WTC11 (cell line): ENCODE measurements at regions not wholly inside any gene's neighbourhood (a gene's known extent, or its start where the extent isn't known, plus 50 kb on each side); places are given as distances from the start of the nearest gene placed in this dataset.

ENCODE experiments used
- ATAC-seq: fragments of 200-7000 bp; cut with Tn5 transposase; 2 replicates; pipeline ENCODE4 v1.10.0; 2021; ENCODE audit warnings: mild to moderate bottlenecking, moderate library complexity
- CTCF ChIA-PET: fragments of 300-600 bp; sonication (Branson Sonifier 250); formaldehyde crosslinking; loops from one replicate; lab custom pipeline; 2021; ENCODE audit warnings: antibody characterized with exemption; lab: Charles Lee
- POLR2A ChIA-PET: fragments of 350-600 bp; sonication (Branson Sonifier 250); formaldehyde crosslinking; loops from one replicate; lab custom pipeline; 2021; ENCODE audit warnings: antibody characterized with exemption; lab: Charles Lee
- DNase-seq: peaks from one replicate; pipeline ENCODE4 v3.0.0; 2021; ENCODE audit warnings: low spot score
- H3K27ac Mint-ChIP-seq: 2 replicates; pipeline ENCODE4 v1.8.0; 2021; ENCODE audit warnings: mixed read lengths
- H3K27me3 Mint-ChIP-seq: 2 replicates; pipeline ENCODE4 v1.8.0; 2021; ENCODE audit warnings: low read depth, mild to moderate bottlenecking, moderate library complexity, mixed read lengths
- H3K36me3 Mint-ChIP-seq: 2 replicates; pipeline ENCODE4 v1.8.0; 2021; ENCODE audit warnings: mixed read lengths
- H3K4me1 Mint-ChIP-seq: 2 replicates; pipeline ENCODE4 v1.8.0; 2022; ENCODE audit warnings: mixed read lengths
- H3K4me3 Mint-ChIP-seq: 2 replicates; pipeline ENCODE4 v1.8.0; 2021; ENCODE audit warnings: mild to moderate bottlenecking, moderate library complexity, mixed read lengths
- H3K9me3 Mint-ChIP-seq: 2 replicates; pipeline ENCODE4 v1.8.0; 2021; ENCODE audit warnings: mixed read lengths
- CREB1 ChIP-seq: sonication (generic); formaldehyde crosslinking; IDR thresholded peaks from 2 replicates; pipeline ENCODE4 v1.8.0; 2023; ENCODE audit warnings: mild to moderate bottlenecking, missing genetic modification reagents
- ELF4 ChIP-seq: sonication (generic); formaldehyde crosslinking; IDR thresholded peaks from 2 replicates; pipeline ENCODE4 v1.8.1; 2022; ENCODE audit warnings: low read depth, mild to moderate bottlenecking, moderate library complexity, missing genetic modification reagents
- ETV6 ChIP-seq: sonication (generic); formaldehyde crosslinking; IDR thresholded peaks from 2 replicates; pipeline ENCODE4 v1.8.1; 2022; ENCODE audit warnings: mild to moderate bottlenecking, missing genetic modification reagents
- FOXJ3 ChIP-seq: sonication (generic); formaldehyde crosslinking; IDR thresholded peaks from 2 replicates; pipeline ENCODE4 v1.9.0; 2021; ENCODE audit warnings: missing genetic modification reagents, mild to moderate bottlenecking, borderline replicate concordance
- GABPB1 ChIP-seq: sonication (generic); formaldehyde crosslinking; IDR thresholded peaks from 2 replicates; pipeline ENCODE4 v1.8.1; 2023; ENCODE audit warnings: mild to moderate bottlenecking, missing genetic modification reagents
- JUN ChIP-seq: sonication (generic); formaldehyde crosslinking; IDR thresholded peaks from 2 replicates; pipeline ENCODE4 v1.8.0; 2023; ENCODE audit warnings: mild to moderate bottlenecking, missing genetic modification reagents
- NFATC4 ChIP-seq: fragments of 250-450 bp; sonication (Bioruptor Pico); IDR thresholded peaks from 2 replicates; pipeline ENCODE4 v1.9.0; 2021; ENCODE audit warnings: mild to moderate bottlenecking
- NFYB ChIP-seq: sonication (generic); formaldehyde crosslinking; conservative IDR thresholded peaks from 2 replicates; pipeline ENCODE4 v1.8.0; 2022; ENCODE audit warnings: low read depth, missing genetic modification reagents
- NR1H2 ChIP-seq: sonication (generic); formaldehyde crosslinking; IDR thresholded peaks from 2 replicates; pipeline ENCODE4 v1.9.0; 2021; ENCODE audit warnings: mild to moderate bottlenecking, moderate library complexity, missing genetic modification reagents
- SP1 ChIP-seq: sonication (generic); formaldehyde crosslinking; conservative IDR thresholded peaks from 2 replicates; pipeline ENCODE4 v1.8.1; 2022; ENCODE audit warnings: missing genetic modification reagents
- TCF7 ChIP-seq: sonication (generic); formaldehyde crosslinking; IDR thresholded peaks from 2 replicates; pipeline ENCODE4 v1.8.0; 2022; ENCODE audit warnings: mild to moderate bottlenecking, low read depth, missing genetic modification reagents, moderate library complexity
- TEAD1 ChIP-seq: sonication (generic); formaldehyde crosslinking; IDR thresholded peaks from 2 replicates; pipeline ENCODE4 v1.8.0; 2022; ENCODE audit warnings: mild to moderate bottlenecking, missing genetic modification reagents
- TEAD4 ChIP-seq: sonication (generic); formaldehyde crosslinking; IDR thresholded peaks from 2 replicates; pipeline ENCODE4 v1.8.0; 2022; ENCODE audit warnings: mild to moderate bottlenecking, missing genetic modification reagents
- ZNF121 ChIP-seq: sonication (generic); formaldehyde crosslinking; IDR thresholded peaks from 2 replicates; pipeline ENCODE4 v1.8.0; 2023; ENCODE audit warnings: missing genetic modification reagents
- ZNF232 ChIP-seq: sonication (generic); formaldehyde crosslinking; IDR thresholded peaks from 2 replicates; pipeline ENCODE4 v1.8.0; 2022; ENCODE audit warnings: mild to moderate bottlenecking, missing genetic modification reagents
- ZNF671 ChIP-seq: fragments of 250-450 bp; sonication (Bioruptor Pico); IDR thresholded peaks from 2 replicates; pipeline ENCODE4 v1.8.0; 2021; ENCODE audit warnings: mild to moderate bottlenecking
- TF ChIP-seq, protein P1 (sequence below): sonication (generic); formaldehyde crosslinking; conservative IDR thresholded peaks from 2 replicates; pipeline ENCODE4 v1.8.1; 2023; ENCODE audit warnings: mild to moderate bottlenecking, low read depth, missing genetic modification reagents, moderate library complexity
- TF ChIP-seq, protein P2 (sequence below): sonication (generic); formaldehyde crosslinking; conservative IDR thresholded peaks from 2 replicates; pipeline ENCODE4 v1.8.1; 2022; ENCODE audit warnings: mild to moderate bottlenecking, missing genetic modification reagents
- TF ChIP-seq, protein P3 (sequence below): fragments of 250-450 bp; sonication (Bioruptor Pico); IDR thresholded peaks from 2 replicates; pipeline ENCODE4 v1.9.0; 2021; ENCODE audit warnings: mild to moderate bottlenecking, borderline replicate concordance
- TF ChIP-seq, protein P4 (sequence below): sonication (generic); formaldehyde crosslinking; IDR thresholded peaks from 2 replicates; pipeline ENCODE4 v1.8.1; 2022; ENCODE audit warnings: mild to moderate bottlenecking, missing genetic modification reagents, moderate library complexity, borderline replicate concordance
- TF ChIP-seq, protein P5 (sequence below): sonication (generic); formaldehyde crosslinking; IDR thresholded peaks from 2 replicates; pipeline ENCODE4 v1.8.1; 2022; ENCODE audit warnings: missing genetic modification reagents, borderline replicate concordance
- TF ChIP-seq, protein P6 (sequence below): sonication (generic); formaldehyde crosslinking; IDR thresholded peaks from 2 replicates; pipeline ENCODE4 v1.8.1; 2022; ENCODE audit warnings: low read depth, missing genetic modification reagents, borderline replicate concordance

DNA sequence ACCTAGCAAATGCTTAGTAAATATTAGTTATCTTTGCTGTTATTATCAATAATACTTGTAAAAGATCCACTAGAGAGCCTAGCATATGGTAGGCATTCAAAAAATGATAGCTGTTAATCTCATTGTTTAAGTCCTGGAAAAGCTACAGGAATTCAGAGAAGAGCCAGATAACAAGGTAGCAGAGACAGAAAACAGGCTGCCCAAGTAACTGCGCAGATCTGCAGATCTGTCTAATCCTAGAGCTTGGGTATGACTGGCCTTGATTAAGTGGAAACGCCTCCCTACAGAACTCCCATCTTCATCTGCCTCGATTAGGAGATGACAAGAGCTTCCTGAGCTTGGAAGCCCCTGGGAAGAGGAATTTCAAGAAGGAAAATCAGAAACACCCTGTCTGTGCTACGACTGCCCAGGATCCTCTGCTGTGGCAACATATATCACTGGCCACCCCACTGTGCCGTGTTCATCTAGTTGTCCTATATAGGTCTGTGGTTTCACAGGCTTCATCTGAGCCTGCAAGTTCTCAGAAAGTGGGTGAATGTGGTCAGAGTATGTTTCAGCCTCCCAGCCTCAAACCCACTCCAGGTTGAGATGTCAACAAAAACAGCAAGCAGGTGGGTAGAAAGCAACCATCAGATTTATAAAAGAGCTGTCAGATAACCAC lies 151.5 kb upstream of the PKDCC start (continued):
- TF ChIP-seq ZNF671 (CRISPR knock-in tag) (no peak), GABPB1 (CRISPR knock-in tag) (no peak), TEAD4 (CRISPR knock-in tag) (no peak), JUN (CRISPR knock-in tag) (no peak), NFYB (CRISPR knock-in tag) (no peak), NR1H2 (CRISPR knock-in tag) (no peak), TEAD1 (CRISPR knock-in tag) (no peak)
- TF ChIP-seq, protein P1, sequence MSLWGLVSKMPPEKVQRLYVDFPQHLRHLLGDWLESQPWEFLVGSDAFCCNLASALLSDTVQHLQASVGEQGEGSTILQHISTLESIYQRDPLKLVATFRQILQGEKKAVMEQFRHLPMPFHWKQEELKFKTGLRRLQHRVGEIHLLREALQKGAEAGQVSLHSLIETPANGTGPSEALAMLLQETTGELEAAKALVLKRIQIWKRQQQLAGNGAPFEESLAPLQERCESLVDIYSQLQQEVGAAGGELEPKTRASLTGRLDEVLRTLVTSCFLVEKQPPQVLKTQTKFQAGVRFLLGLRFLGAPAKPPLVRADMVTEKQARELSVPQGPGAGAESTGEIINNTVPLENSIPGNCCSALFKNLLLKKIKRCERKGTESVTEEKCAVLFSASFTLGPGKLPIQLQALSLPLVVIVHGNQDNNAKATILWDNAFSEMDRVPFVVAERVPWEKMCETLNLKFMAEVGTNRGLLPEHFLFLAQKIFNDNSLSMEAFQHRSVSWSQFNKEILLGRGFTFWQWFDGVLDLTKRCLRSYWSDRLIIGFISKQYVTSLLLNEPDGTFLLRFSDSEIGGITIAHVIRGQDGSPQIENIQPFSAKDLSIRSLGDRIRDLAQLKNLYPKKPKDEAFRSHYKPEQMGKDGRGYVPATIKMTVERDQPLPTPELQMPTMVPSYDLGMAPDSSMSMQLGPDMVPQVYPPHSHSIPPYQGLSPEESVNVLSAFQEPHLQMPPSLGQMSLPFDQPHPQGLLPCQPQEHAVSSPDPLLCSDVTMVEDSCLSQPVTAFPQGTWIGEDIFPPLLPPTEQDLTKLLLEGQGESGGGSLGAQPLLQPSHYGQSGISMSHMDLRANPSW (CRISPR knock-in tag): no peak

DNA sequence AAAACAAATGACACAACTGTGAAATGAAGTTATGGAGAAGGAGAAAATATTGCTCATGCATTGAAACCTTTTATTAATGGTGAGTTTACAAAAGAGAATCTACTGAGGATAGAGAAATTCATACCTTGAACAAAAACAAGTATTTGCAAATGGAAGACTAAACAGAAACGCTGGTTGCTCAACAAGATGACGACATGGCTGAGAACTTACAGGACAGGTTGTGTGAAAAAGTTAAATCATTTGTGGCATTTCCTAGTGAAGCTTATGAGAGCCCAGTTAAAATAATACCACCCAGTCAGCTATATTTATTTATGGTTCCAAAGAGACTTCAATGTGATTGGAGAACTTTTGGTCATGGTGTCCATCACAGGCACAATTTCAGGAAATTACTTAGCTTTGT lies 148.6 kb upstream of the PKDCC start:
- POLR2A ChIA-PET: no interaction called here
- no peak overlapping the region for H3K27ac Mint-ChIP-seq
- no peaks in the 10 kb centered on the region for H3K9me3 Mint-ChIP-seq
- DNase-seq (no peak), ATAC-seq (no peak)
- no peaks in the 10 kb centered on the region for H3K36me3 Mint-ChIP-seq
- H3K27me3 Mint-ChIP-seq: no peaks in the 10 kb centered on the region
- no peak for TF ChIP-seq FOXJ3 (CRISPR knock-in tag)
- TF ChIP-seq GABPB1 (CRISPR knock-in tag): 0 out of 2 replicates have a peak, but pooled peaks have one; percentile 39
- H3K4me1 Mint-ChIP-seq: no peaks in the 10 kb centered on the region
- H3K4me3 Mint-ChIP-seq: no peak overlapping the region
- CTCF ChIA-PET: interaction anchor here (0.5 to 2.2 kb wide), 2 partner anchors 142 to 235 kb away, joined by 3 to 6 read pairs; no protein-coding TSS in a partner anchor

DNA sequence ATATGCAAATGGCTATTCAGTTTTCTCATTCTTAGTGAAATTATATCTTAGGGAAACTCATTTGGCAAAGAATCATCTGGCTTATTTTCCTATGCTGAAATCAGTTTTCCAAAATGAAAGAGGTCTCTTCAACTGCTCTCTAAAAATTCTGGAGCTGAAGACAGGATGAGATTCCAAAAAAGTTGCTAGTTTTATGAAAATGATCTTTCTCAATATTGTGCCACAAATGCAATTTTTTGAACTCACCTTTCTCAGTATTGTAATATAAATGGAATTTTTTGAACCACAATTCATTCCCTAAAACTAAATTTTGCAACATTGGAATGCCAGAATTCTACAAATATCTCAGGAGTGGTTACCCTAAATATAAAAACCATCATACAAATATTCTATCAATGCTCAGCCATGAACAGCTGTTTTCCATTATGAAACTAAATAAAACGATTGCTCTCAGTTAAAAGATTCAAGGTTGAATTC lies 147.7 kb upstream of the PKDCC start:
- ATAC-seq (no peak), DNase-seq (no peak)
- no peaks in the 10 kb centered on the region for H3K27me3 Mint-ChIP-seq
- no peak overlapping the region for H3K27ac Mint-ChIP-seq
- ChIA-PET CTCF (no interaction called here), POLR2A (no interaction called here)
- no peaks in the 10 kb centered on the region for H3K4me1 Mint-ChIP-seq
- no peak for TF ChIP-seq NFATC4
- TF ChIP-seq ZNF232 (CRISPR knock-in tag): no peak
- TF ChIP-seq SP1: no peak
- TF ChIP-seq ETV6 (CRISPR knock-in tag): no peak
- no peak for TF ChIP-seq CREB1
- TF ChIP-seq TCF7 (CRISPR knock-in tag): no peak
- TF ChIP-seq, protein P2, sequence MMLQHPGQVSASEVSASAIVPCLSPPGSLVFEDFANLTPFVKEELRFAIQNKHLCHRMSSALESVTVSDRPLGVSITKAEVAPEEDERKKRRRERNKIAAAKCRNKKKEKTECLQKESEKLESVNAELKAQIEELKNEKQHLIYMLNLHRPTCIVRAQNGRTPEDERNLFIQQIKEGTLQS (CRISPR knock-in tag): no peak
- TF ChIP-seq, protein P3, sequence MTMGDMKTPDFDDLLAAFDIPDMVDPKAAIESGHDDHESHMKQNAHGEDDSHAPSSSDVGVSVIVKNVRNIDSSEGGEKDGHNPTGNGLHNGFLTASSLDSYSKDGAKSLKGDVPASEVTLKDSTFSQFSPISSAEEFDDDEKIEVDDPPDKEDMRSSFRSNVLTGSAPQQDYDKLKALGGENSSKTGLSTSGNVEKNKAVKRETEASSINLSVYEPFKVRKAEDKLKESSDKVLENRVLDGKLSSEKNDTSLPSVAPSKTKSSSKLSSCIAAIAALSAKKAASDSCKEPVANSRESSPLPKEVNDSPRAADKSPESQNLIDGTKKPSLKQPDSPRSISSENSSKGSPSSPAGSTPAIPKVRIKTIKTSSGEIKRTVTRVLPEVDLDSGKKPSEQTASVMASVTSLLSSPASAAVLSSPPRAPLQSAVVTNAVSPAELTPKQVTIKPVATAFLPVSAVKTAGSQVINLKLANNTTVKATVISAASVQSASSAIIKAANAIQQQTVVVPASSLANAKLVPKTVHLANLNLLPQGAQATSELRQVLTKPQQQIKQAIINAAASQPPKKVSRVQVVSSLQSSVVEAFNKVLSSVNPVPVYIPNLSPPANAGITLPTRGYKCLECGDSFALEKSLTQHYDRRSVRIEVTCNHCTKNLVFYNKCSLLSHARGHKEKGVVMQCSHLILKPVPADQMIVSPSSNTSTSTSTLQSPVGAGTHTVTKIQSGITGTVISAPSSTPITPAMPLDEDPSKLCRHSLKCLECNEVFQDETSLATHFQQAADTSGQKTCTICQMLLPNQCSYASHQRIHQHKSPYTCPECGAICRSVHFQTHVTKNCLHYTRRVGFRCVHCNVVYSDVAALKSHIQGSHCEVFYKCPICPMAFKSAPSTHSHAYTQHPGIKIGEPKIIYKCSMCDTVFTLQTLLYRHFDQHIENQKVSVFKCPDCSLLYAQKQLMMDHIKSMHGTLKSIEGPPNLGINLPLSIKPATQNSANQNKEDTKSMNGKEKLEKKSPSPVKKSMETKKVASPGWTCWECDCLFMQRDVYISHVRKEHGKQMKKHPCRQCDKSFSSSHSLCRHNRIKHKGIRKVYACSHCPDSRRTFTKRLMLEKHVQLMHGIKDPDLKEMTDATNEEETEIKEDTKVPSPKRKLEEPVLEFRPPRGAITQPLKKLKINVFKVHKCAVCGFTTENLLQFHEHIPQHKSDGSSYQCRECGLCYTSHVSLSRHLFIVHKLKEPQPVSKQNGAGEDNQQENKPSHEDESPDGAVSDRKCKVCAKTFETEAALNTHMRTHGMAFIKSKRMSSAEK (CRISPR knock-in tag): no peak
- no peak for TF ChIP-seq ZNF121 (CRISPR knock-in tag)
- TF ChIP-seq, protein P4, sequence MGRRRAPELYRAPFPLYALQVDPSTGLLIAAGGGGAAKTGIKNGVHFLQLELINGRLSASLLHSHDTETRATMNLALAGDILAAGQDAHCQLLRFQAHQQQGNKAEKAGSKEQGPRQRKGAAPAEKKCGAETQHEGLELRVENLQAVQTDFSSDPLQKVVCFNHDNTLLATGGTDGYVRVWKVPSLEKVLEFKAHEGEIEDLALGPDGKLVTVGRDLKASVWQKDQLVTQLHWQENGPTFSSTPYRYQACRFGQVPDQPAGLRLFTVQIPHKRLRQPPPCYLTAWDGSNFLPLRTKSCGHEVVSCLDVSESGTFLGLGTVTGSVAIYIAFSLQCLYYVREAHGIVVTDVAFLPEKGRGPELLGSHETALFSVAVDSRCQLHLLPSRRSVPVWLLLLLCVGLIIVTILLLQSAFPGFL (CRISPR knock-in tag): no peak
- TF ChIP-seq, protein P5, sequence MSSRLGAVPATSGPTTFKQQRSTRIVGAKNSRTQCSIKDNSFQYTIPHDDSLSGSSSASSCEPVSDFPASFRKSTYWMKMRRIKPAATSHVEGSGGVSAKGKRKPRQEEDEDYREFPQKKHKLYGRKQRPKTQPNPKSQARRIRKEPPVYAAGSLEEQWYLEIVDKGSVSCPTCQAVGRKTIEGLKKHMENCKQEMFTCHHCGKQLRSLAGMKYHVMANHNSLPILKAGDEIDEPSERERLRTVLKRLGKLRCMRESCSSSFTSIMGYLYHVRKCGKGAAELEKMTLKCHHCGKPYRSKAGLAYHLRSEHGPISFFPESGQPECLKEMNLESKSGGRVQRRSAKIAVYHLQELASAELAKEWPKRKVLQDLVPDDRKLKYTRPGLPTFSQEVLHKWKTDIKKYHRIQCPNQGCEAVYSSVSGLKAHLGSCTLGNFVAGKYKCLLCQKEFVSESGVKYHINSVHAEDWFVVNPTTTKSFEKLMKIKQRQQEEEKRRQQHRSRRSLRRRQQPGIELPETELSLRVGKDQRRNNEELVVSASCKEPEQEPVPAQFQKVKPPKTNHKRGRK (CRISPR knock-in tag): no peak
- no peak for TF ChIP-seq ELF4
- TF ChIP-seq TEAD1 (CRISPR knock-in tag): no peak
- TF ChIP-seq, protein P6, sequence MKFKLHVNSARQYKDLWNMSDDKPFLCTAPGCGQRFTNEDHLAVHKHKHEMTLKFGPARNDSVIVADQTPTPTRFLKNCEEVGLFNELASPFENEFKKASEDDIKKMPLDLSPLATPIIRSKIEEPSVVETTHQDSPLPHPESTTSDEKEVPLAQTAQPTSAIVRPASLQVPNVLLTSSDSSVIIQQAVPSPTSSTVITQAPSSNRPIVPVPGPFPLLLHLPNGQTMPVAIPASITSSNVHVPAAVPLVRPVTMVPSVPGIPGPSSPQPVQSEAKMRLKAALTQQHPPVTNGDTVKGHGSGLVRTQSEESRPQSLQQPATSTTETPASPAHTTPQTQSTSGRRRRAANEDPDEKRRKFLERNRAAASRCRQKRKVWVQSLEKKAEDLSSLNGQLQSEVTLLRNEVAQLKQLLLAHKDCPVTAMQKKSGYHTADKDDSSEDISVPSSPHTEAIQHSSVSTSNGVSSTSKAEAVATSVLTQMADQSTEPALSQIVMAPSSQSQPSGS (CRISPR knock-in tag): no peak
- H3K9me3 Mint-ChIP-seq: no peaks in the 10 kb centered on the region
- no peaks in the 10 kb centered on the region for H3K36me3 Mint-ChIP-seq
- H3K4me3 Mint-ChIP-seq: no peak overlapping the region
